ENCODE measurements at regions not wholly inside any gene's neighbourhood (a gene's known extent, or its start where the extent isn't known, plus 50 kb on each side); places are given as distances from the start of the nearest gene placed in this dataset.

DNA sequence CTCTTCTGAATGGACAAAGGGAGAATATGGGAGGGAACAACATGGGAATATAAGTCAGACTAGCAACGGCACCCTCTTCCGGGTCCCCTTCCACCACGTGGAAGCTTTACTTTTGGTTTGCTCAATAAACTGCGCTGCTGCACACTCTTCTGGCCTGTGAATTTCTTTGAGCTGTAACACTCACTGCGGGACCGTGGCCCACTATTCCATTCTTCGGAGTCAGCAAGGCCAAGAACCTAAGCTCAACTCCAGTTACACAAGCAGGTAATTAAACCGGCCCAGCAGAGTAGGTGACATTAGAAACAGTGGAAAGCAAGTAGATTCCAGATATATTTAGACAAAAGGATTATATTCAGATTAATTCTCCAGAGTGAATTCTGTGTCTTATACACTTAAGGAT is 697.4 kb upstream of the NXPH2 start:
- TF ChIP-seq, protein P1, sequence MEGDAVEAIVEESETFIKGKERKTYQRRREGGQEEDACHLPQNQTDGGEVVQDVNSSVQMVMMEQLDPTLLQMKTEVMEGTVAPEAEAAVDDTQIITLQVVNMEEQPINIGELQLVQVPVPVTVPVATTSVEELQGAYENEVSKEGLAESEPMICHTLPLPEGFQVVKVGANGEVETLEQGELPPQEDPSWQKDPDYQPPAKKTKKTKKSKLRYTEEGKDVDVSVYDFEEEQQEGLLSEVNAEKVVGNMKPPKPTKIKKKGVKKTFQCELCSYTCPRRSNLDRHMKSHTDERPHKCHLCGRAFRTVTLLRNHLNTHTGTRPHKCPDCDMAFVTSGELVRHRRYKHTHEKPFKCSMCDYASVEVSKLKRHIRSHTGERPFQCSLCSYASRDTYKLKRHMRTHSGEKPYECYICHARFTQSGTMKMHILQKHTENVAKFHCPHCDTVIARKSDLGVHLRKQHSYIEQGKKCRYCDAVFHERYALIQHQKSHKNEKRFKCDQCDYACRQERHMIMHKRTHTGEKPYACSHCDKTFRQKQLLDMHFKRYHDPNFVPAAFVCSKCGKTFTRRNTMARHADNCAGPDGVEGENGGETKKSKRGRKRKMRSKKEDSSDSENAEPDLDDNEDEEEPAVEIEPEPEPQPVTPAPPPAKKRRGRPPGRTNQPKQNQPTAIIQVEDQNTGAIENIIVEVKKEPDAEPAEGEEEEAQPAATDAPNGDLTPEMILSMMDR (IDR thresholded peaks at IDR 0.05): no peak
- no peak for TF ChIP-seq POLR2A (IDR thresholded peaks at IDR 0.05)

Measured in vagina (tissue), 2 donors.